Nucleus accumbens (tissue), 56 donors: ENCODE measurements at regions not wholly inside any gene's neighbourhood (a gene's known extent, or its start where the extent isn't known, plus 50 kb on each side); places are given as distances from the start of the nearest gene placed in this dataset.
A peak's percentile ranks its signal among the peaks of the same experiment; 100 is the strongest.

Experiments used
- DNase-seq, 56 donors: peaks; one replicate each; lab custom pipeline; 2025; lab: John Stamatoyannopoulos, UW

DNA sequence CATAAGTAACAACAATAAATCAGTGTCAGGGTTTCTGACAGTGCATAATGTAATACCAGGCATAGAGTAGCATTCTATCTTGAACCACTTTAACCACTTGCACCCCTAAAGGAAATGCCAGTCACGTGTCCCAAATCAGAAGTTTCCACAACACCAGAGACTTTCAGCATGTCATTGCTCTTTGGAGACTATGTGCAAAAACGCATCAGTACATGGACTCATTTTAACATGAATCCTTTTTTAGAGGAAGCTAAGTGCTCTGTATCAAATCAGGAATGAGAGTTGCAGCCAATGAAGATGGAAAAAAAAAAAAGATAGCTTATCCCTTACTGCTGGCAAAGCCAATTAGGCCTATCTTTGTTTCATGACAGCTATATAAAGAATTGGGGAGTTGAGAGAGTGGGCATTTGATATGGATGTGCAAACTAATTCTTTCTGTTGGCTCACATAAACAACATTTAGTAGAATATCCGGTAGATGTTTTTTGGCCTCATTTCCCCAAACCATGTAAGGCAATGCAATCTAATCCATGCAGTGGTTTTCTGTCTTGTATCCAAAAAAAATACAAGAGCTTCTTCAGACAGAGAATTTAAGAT, 353.1 kb downstream of the IRS1 start:
- DNase-seq, result no peak

DNA sequence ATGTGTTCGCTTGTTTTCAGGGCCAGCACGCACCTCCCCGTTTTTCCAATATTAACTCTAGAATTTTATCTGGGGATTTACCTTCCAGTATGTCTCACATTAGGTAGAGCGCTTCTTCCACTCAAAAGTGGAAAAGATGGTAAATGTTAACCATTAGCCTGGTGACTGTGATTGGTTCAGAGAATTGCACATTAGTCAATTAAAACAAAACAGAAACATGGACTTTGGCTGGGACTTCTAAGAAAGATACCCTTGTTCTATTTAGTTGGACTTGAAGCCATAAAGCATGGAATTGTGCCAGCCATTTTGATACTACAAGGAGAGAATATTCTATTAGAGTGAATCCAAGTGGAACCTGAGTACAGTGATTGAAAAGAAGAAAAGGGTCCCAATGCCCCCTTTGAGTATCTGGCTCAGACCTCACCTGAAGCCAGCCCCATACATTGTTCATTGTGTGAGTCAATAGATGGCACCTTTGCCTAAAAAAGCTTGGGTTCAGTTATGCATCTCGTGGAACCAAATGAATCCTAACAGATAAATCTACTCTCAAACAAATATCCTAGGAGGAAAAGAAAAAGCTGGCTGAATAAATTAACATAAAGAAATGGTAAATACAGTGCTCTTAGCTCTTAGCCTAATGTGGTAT, 354.3 kb downstream of the IRS1 start:
- no peak for DNase-seq

DNA sequence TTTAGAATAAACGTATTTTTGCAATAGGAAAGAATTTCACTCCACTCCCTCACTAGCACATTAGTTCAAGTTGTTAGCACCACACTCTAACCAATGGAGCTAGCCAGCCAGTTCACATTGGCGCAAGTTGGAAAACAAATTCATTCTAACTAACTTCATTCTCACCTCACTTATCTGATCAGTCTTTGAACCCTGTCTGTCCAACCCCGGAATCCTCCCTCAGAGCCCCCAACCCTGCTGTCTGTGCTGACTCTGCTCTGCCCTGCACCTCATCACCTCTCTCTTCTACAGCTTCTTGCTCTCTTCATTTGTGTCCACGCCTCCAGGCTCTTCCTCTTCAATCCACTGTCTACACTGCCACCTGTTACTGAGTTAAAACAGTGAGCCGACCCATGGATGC, 356.5 kb downstream of the IRS1 start:
- DNase-seq, result no peak

DNA sequence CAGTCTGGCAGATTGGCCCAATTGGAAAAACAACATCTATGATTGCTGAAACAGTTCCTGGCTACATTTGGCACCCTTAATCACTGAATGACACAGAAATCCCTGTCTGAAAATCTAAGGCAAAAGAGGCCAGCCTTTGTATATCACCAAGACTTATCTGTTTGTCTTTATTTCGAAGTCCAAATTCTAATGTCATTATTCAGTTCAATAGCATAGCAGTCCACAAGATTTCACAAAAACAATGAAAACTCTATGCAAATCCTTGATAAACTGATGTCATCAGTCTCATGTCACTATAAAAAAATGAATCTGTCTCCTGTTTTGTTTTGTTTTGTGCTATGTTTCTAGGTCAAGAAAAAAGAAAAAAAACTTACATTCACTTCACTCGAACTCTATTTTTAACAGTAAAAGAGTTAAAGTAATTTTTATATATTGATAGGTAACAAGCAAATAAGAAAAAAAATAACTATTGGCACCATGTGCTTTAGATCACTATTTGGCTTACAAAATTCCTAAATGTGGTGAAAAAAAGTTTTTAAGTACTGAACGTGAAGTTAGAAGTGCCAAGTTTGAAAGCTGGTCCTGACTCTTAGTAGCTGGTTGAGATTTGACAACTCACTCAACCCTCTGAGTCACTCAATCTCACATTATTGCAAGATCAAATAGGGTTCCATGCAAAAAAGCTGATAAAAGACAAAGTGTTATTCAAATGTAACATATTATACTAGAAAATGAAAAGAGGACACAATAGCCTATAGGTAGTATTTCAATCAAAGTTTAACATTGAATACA, 359.3 kb downstream of the IRS1 start:
- DNase-seq, result no peak

DNA sequence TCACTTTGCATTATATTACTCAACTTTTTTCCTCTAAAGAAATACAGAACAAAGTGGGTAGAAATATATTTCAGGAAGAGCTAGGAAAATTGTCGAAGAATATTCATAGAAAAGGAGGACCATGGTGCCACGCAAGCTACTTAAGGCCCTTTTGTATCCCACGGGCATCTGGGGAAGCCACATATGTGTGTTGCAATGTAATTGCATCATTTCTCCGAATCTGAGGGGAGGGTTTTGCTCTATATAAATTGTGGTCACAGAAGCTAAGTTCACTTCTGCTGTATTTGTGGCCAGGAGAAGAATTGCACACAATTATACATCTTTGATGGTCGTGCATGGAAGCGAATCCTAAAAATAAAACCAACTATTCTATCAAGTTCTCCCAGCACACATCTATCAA, 360.3 kb downstream of the IRS1 start:
- DNase-seq, result no peak

DNA sequence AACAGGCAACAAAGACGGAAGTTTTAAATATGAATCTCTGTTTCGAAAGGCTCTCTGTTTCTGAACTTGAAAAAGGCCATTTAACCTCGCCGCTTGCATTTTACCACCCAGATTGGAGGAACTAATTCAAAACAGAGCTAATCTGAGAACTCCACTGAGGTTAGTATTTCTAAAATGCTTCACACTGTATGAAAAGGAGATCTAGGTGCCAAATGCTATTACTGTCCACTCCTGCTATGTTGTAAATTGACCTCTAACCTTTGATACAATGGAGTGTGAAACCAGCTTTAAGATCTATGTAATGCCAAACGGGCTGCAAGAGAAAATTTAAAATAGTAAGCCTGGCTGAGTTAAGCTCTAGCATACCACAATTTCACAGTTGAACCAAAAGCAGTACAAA, 364.5 kb downstream of the IRS1 start:
- no peak for DNase-seq

DNA sequence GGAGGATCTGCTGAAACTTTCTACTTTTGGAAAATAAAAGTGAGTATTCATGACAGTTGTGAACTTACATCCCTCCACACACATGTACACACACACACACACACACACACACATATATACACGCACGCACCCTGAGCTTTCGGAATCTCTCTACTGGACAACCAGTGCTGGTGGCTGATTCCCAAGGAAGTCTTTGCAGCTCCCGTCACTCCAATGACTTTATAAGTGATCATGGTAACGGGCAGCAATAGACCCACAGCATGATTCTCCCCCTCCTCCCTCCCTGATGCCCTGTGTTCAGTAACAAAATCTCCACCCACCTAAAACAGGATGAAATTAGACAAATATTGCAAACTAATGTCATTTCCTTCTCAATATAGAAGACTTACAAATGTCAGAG, 364.9 kb downstream of the IRS1 start:
- DNase-seq, result no peak

DNA sequence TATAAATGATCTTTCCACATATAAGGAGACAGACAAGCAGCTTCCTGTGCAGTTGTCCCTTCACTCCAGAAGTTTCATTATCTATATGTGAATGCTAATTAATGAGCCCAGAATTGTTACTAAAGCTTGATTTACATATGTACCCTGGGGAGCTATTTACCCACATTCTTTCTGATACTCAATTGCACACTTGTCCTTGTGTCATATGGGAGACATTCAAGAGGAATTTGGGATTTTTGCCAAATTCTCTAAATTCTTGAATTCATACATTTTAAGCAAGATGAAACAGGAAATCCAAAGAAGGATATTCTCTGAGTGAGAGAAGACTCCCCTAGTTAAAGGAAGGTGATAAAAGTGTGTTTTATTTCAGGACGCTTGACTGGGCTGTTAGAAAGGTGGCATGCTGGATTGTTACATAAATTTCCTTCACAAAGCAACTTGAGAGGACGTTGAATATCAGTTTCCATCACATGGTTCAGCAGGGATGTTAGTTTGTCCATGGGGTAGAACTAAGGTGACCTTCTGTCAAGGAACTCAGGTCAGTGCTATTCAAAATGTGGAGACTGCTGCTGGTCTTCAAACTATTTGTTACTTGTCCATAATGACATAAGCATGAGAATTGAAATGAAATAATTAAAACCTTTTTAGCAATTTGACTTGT, 368.2 kb downstream of the IRS1 start:
- DNase-seq, result no peak

DNA sequence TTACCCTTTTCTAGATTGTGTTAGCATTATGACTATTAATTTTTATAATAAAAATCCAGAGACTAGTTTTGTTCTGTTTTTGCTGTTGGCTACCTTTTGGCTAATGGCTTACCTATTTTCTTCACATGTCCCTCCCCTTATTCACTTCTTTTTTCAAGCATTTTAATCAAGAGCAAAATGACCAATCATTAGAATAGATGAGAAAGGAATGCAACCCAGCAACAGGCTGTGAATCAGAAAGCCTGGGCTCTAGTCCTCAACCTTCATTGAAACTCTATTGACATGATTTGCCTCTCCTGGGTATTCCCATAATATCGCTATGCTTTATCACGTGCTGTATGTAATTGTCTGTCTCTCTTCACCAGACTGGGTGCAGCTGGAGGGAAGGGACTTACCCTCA, 370.1 kb downstream of the IRS1 start:
- no peak for DNase-seq

DNA sequence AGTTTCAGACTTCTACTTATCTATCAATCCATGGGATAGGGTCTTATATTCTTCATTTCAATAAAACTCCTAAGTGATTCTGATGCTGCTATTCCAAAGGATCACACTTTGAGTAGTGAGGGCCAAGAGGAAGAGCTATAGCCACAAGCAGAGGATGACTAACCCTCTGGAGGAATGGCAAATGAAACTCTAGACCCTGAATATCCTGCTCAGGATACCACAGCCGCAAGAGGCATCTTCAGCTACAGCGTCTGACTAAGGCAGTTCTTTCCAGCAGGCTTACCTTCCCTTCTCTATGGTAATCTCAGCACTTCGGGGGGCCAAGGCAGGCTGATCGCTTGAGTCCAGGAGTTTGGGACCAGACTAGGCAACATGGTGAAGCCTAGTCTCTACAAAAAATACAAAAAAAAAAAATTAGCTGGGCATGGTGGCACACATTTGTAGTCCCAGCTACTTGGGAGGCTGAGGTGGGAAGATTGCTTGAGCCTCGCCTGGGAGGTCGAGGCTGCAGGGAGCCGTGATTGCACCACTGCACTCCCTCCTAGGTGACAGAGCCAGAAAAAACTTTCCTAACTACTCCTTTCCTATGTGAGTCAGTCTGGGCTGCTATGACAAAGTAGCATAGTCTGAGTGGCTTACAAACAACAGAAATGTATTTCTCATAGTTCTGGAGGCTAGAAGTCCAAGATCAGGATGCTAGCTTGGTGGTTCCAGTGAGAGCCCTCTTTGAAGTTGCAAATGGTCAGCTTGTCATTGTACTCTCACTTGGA, 371.9 kb downstream of the IRS1 start:
- DNase-seq, result no peak

DNA sequence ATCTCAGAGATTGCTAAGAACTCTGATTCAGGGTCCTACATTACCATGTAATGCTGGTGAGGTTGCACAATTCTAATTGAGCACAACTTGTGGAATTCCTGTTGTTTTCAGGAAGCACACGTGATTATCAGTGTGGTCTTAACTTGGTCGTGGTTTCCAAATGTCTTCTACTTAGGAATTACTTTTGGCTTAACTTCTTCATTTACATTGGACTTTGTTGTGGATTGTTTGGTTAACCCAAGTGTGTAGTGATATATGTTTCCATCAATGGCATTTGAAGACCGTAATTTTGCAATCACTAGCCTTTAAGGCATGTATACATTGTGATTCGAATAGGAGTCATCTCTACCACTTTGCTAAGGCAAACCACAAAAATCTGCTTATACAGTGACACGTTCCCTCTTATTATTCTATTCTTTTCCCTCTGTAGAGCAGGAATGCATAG, 373.3 kb downstream of the IRS1 start:
- no peak for DNase-seq

DNA sequence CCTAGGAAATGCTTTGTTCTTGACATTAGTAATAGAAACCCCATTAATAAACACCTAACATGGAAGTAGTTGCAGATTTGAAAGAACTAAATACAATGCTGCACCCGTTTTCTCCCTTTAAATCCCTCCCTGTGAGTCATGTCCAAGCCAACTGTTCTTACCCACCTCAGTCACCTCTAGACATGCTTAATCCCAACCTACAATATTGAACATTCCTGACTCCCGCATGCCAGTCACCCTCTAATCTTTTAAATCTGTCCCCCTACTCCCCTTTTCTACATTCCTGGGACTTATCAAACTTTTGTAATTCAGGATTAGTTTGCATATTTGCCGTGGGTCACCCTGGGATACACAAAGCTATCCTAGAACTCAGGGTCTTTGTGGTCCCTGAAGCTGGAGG, 374.6 kb downstream of the IRS1 start:
- no peak for DNase-seq

DNA sequence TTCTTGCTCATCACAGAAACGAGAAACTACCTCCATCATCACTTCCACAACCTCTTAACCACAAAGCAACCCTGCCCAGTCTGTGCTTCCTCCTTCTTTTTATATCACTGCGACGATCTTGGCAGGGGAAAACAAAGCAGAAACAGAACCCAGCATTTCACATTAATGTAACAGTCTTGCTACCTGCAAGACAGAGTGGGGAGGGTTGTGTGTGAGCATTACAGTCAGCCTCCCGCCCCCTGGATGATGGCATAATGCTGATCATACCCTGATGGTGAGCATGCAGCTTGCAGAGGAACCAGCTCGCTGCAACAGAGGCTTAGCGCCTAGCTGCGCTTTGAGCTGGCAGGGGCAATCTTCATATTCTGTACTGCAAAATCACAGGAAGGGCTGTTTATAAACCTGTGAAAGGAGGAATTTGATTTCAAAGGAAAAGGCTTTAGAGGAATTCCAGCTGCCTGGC, 376.1 kb downstream of the IRS1 start:
- DNase-seq, result peak in 44 of 56 donors; percentile 0 to 72 (median 12)

DNA sequence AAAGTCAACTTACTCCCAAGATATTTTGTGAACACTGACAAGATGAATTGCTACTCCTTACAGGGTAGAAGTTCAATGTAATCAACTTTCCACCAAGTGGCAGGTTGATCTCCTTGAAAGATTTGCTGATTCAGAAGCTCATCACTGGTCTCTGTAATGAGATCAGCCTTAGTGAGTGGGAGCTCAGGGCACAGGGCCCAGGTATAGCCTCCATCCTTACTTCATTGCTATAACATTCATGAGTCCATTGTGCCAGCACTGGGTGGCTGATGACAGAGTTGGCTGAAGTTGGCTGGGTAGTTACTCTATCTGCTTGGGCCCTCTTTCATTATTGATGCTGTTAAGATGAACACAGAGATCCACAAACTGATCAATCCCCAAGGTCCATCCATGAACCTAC, 379.0 kb downstream of the IRS1 start:
- DNase-seq, result no peak

DNA sequence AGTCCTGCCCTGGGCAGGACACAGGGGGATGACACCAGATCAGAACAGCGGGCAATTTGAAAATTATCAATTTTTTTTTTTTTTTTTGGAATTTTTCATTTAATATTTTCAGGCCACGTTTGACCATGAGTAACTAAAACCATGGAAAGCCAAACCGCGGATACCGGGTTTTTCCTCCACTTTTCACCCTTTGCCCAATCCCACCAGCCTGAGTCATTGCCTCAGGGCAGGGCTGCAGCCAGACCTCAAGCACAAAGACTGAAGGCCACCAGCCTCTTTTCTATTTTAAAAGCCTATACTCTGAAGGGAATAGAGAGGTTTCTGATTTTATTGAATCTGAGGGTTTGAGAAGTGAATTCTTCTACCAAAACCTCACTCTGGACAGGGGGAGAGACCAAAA, 381.1 kb downstream of the IRS1 start:
- DNase-seq, result no peak

DNA sequence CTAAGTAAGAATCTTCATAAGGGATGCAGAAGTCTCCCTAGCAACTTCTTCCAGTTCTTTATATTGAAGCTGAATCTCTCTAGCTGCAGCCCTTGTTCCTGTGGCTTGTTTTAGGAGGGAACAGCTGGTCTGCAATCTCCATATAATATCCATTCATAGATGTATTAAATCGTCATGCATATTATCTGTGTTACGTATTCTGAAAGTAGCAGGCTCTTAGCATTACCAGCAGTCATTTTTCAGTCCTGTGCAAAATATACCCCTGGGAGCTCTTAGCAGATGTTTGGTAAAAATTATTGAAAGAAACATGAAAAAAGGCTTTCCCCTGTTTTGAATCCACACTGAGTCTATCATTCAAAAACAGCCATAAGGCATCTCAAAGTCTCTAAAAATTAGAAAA, 385.3 kb downstream of the IRS1 start:
- DNase-seq, result no peak

DNA sequence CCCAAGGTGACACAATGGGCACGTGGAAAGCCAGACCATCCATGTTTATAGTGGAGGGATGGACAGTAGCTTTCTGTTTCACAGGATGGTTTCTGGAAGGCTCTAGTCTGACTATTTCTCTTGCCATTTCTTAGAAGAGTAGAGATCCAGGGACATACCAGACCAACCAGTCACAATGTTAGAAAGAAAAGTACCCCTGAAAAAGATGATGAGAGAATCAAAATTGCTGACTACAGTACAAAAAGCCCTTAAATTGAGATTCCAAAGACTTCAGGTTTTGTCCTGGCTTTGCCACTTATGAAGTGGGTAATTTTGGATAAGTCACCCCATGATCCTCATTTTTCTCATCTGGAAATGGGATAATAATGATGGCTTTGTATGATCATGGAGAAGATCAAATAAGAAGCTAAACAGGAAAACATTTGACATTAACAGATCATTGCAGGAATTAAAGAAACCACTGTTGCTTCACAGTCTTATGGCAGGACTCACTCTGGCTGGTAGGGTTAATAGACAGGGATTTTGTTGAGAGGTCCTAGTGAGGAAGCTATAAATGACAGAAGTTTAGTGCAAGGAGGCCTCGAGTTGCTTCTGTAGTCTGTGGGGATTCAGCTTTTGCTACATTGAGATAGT, 386.0 kb downstream of the IRS1 start:
- DNase-seq, result no peak

DNA sequence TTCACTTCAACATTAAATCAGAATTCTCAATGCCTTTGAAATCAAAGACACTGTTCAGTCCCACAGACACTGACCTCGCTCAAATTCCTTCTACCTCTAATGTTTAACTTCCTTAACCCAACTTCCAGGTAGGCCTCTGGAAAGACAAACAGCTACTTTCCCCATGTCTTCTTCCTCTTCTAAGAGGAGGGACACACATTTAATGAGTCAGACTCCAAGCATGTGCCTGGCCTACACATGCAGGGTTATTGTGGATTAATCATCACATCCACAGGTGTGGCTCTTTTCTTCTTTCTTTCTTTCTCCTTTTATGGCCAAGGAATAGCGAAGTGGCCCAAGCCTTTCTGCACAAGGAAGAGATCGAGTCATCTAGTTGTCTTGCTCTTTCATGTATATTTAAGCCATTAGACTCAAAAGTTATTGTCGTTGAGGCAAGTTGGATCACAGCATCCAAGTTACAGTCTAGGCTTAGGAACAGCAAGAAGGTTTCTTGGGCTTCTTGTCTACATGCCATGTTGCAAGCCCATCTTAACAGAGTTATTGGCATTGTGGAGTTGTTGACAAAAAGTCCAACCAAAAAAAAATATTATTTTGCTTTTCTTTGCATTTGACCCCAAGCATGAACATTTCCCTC, 387.8 kb downstream of the IRS1 start:
- DNase-seq, result no peak

DNA sequence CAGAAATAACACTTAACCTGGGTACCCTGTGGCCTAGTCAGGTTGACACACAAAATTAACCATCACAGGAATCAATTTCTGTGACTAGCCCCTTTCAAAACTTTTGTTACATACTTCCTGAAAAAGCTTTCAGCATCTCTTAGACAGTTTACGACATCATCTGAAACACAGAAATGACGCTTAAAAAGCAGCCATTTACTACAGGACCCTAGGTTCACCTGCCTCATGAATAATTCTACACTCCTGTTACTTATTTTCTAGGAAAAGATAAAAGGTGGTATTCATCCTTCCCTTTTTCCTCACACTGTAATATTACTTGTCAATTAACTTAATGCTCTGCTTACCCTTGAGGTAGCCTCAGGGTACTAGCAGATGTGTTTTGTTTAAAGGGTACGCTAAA, 388.4 kb downstream of the IRS1 start:
- DNase-seq, result no peak
